ENCODE measurements at regions not wholly inside any gene's neighbourhood (a gene's known extent, or its start where the extent isn't known, plus 50 kb on each side); places are given as distances from the start of the nearest gene placed in this dataset.

DNA sequence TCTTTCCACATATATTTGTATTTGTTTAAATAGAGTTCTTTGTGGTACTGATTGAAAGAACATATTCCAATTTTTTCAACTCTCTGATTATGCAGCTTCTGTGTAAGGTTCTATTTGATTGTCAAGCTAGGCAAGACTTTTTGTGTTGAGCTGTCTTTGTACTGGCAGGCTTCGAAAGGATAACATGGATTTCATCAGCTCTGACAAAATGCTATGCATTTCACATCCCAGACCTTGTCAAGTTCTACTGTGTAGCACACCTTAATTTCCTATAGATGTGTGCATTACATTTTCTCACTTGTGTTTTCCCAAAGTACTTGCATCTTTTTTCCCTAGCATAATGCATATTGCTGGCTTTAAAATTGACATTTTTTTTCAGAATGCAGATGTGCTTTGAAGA, 555.0 kb upstream of the GYPC start:
- Mint-ChIP-seq H3K4me3 (no peak overlapping the region), H3K36me3 (ENCODE audit: low read depth) (no peaks in the 10 kb centered on the region), H3K9me3 (peaks cover 2% of the 10 kb centered on the region; the same call in 2 of the 3 replicates), H3K27ac (no peak overlapping the region), H3K27me3 (ENCODE audit: insufficient read depth, low read depth, poor library complexity) (peaks cover 1% of the 10 kb centered on the region), H3K4me1 (no peaks in the 10 kb centered on the region)
- no peaks in the 10 kb centered on the region for H3K4me1 ChIP-seq (ENCODE audit: insufficient read depth)
- no peak overlapping the region for H2AFZ ChIP-seq
- DNase-seq (ENCODE audit: low spot score) (no peak), ATAC-seq (no peak)
- H3K27ac ChIP-seq (ENCODE audit: low read depth): no peak overlapping the region
- no peaks in the 10 kb centered on the region for H3K79me2 ChIP-seq (replicated peaks; ENCODE audit: insufficient read depth)
- no peaks in the 10 kb centered on the region for H3F3A ChIP-seq (replicated peaks; ENCODE audit: low read depth)
- TF ChIP-seq NANOG (IDR thresholded peaks at IDR 0.05; ENCODE audit: borderline replicate concordance): no peak
- no peak for TF ChIP-seq EZH2phosphoT487 (IDR thresholded peaks at IDR 0.05; ENCODE audit: unreplicated experiment)
- no peak for TF ChIP-seq STAT1 (IDR thresholded peaks at IDR 0.05; ENCODE audit: unreplicated experiment)
- TF ChIP-seq, protein P1, sequence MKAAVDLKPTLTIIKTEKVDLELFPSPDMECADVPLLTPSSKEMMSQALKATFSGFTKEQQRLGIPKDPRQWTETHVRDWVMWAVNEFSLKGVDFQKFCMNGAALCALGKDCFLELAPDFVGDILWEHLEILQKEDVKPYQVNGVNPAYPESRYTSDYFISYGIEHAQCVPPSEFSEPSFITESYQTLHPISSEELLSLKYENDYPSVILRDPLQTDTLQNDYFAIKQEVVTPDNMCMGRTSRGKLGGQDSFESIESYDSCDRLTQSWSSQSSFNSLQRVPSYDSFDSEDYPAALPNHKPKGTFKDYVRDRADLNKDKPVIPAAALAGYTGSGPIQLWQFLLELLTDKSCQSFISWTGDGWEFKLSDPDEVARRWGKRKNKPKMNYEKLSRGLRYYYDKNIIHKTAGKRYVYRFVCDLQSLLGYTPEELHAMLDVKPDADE (IDR thresholded peaks at IDR 0.05): no peak
- no peak for TF ChIP-seq JUNB (IDR thresholded peaks at IDR 0.05; ENCODE audit: unreplicated experiment)
- TF ChIP-seq, protein P2, sequence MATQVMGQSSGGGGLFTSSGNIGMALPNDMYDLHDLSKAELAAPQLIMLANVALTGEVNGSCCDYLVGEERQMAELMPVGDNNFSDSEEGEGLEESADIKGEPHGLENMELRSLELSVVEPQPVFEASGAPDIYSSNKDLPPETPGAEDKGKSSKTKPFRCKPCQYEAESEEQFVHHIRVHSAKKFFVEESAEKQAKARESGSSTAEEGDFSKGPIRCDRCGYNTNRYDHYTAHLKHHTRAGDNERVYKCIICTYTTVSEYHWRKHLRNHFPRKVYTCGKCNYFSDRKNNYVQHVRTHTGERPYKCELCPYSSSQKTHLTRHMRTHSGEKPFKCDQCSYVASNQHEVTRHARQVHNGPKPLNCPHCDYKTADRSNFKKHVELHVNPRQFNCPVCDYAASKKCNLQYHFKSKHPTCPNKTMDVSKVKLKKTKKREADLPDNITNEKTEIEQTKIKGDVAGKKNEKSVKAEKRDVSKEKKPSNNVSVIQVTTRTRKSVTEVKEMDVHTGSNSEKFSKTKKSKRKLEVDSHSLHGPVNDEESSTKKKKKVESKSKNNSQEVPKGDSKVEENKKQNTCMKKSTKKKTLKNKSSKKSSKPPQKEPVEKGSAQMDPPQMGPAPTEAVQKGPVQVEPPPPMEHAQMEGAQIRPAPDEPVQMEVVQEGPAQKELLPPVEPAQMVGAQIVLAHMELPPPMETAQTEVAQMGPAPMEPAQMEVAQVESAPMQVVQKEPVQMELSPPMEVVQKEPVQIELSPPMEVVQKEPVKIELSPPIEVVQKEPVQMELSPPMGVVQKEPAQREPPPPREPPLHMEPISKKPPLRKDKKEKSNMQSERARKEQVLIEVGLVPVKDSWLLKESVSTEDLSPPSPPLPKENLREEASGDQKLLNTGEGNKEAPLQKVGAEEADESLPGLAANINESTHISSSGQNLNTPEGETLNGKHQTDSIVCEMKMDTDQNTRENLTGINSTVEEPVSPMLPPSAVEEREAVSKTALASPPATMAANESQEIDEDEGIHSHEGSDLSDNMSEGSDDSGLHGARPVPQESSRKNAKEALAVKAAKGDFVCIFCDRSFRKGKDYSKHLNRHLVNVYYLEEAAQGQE (IDR thresholded peaks at IDR 0.05; ENCODE audit: unreplicated experiment): no peak
- no peak for TF ChIP-seq EZH2 (IDR thresholded peaks at IDR 0.05; ENCODE audit: low read depth, unreplicated experiment)
- TF ChIP-seq, protein P3, sequence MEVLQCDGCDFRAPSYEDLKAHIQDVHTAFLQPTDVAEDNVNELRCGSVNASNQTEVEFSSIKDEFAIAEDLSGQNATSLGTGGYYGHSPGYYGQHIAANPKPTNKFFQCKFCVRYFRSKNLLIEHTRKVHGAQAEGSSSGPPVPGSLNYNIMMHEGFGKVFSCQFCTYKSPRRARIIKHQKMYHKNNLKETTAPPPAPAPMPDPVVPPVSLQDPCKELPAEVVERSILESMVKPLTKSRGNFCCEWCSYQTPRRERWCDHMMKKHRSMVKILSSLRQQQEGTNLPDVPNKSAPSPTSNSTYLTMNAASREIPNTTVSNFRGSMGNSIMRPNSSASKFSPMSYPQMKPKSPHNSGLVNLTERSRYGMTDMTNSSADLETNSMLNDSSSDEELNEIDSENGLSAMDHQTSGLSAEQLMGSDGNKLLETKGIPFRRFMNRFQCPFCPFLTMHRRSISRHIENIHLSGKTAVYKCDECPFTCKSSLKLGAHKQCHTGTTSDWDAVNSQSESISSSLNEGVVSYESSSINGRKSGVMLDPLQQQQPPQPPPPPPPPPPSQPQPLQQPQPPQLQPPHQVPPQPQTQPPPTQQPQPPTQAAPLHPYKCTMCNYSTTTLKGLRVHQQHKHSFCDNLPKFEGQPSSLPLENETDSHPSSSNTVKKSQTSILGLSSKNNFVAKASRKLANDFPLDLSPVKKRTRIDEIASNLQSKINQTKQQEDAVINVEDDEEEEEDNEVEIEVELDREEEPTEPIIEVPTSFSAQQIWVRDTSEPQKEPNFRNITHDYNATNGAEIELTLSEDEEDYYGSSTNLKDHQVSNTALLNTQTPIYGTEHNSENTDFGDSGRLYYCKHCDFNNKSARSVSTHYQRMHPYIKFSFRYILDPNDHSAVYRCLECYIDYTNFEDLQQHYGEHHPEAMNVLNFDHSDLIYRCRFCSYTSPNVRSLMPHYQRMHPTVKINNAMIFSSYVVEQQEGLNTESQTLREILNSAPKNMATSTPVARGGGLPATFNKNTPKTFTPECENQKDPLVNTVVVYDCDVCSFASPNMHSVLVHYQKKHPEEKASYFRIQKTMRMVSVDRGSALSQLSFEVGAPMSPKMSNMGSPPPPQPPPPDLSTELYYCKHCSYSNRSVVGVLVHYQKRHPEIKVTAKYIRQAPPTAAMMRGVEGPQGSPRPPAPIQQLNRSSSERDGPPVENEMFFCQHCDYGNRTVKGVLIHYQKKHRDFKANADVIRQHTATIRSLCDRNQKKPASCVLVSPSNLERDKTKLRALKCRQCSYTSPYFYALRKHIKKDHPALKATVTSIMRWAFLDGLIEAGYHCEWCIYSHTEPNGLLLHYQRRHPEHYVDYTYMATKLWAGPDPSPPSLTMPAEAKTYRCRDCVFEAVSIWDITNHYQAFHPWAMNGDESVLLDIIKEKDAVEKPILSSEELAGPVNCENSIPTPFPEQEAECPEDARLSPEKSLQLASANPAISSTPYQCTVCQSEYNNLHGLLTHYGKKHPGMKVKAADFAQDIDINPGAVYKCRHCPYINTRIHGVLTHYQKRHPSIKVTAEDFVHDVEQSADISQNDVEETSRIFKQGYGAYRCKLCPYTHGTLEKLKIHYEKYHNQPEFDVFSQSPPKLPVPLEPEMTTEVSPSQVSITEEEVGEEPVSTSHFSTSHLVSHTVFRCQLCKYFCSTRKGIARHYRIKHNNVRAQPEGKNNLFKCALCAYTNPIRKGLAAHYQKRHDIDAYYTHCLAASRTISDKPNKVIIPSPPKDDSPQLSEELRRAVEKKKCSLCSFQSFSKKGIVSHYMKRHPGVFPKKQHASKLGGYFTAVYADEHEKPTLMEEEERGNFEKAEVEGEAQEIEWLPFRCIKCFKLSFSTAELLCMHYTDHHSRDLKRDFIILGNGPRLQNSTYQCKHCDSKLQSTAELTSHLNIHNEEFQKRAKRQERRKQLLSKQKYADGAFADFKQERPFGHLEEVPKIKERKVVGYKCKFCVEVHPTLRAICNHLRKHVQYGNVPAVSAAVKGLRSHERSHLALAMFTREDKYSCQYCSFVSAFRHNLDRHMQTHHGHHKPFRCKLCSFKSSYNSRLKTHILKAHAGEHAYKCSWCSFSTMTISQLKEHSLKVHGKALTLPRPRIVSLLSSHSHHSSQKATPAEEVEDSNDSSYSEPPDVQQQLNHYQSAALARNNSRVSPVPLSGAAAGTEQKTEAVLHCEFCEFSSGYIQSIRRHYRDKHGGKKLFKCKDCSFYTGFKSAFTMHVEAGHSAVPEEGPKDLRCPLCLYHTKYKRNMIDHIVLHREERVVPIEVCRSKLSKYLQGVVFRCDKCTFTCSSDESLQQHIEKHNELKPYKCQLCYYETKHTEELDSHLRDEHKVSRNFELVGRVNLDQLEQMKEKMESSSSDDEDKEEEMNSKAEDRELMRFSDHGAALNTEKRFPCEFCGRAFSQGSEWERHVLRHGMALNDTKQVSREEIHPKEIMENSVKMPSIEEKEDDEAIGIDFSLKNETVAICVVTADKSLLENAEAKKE (CRISPR knock-in tag; IDR thresholded peaks at IDR 0.05): no peak
- TF ChIP-seq ZNF331 (CRISPR knock-in tag; IDR thresholded peaks at IDR 0.05; ENCODE audit: low read depth): no peak
- no peak for TF ChIP-seq CREB1 (CRISPR knock-in tag; IDR thresholded peaks at IDR 0.05; ENCODE audit: low read depth)
- TF ChIP-seq, protein P4, sequence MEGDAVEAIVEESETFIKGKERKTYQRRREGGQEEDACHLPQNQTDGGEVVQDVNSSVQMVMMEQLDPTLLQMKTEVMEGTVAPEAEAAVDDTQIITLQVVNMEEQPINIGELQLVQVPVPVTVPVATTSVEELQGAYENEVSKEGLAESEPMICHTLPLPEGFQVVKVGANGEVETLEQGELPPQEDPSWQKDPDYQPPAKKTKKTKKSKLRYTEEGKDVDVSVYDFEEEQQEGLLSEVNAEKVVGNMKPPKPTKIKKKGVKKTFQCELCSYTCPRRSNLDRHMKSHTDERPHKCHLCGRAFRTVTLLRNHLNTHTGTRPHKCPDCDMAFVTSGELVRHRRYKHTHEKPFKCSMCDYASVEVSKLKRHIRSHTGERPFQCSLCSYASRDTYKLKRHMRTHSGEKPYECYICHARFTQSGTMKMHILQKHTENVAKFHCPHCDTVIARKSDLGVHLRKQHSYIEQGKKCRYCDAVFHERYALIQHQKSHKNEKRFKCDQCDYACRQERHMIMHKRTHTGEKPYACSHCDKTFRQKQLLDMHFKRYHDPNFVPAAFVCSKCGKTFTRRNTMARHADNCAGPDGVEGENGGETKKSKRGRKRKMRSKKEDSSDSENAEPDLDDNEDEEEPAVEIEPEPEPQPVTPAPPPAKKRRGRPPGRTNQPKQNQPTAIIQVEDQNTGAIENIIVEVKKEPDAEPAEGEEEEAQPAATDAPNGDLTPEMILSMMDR (conservative IDR thresholded peaks at IDR 0.05; ENCODE audit: low read depth in 2 of 2): no peak
- no peak for TF ChIP-seq ZNF114 (CRISPR knock-in tag; IDR thresholded peaks at IDR 0.05)
- TF ChIP-seq POLR2AphosphoS5 (IDR thresholded peaks at IDR 0.05; ENCODE audit: low read depth): no peak
- H3K4me3 ChIP-seq: no peak overlapping the region
- H3K9me2 ChIP-seq (ENCODE audit: insufficient read depth): no peaks in the 10 kb centered on the region
- H3K4me2 ChIP-seq: no peak overlapping the region
- H4K20me1 ChIP-seq (replicated peaks; ENCODE audit: insufficient read depth): no peaks in the 10 kb centered on the region
- no peaks in the 10 kb centered on the region for H3K36me3 ChIP-seq (ENCODE audit: insufficient read depth)
- no peaks in the 10 kb centered on the region for H3K27me3 ChIP-seq (ENCODE audit: insufficient read depth)
